ENCODE measurements at regions not wholly inside any gene's neighbourhood (a gene's known extent, or its start where the extent isn't known, plus 50 kb on each side); places are given as distances from the start of the nearest gene placed in this dataset.

DNA sequence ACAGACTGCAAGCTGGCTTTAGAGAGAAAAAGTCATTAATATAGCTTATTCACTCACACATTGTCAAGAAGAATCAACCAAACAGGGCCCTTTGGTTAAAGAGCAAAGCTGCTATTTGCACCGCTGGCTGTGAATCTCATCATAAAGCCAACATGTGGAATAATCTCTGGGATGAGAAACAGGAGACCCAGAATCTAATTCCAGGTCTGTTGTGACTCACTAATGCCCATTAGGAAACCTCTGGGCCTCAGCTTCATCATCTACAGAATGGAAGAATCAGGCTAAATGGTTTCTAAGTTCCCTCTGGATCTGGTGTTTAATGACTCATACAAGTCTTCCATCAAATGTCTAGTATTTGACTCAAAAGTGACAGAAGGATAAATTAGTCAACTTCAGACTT lies 591.7 kb upstream of the DDX18 start:
- H3K4me3 ChIP-seq (ENCODE audit: low read depth in 1 of 3, low read length in 3 of 3): no peak overlapping the region
- no peaks in the 10 kb centered on the region for H3K4me1 ChIP-seq (ENCODE audit: control insufficient read depth in 4 of 4, insufficient read depth in 4 of 4, low read length in 3 of 4)
- H3K27ac ChIP-seq (ENCODE audit: low read depth in 1 of 2, low read length in 2 of 2): no peak overlapping the region
- no peak for DNase-seq (ENCODE audit: low spot score)
- peaks cover 0 to 3% (median 0%) of the 10 kb centered on the region in 4 donors for H3K9me3 ChIP-seq (ENCODE audit: control insufficient read depth in 4 of 4, low read length in 3 of 4)
- H3K9ac ChIP-seq (ENCODE audit: low read depth in 1 of 2, low read length in 2 of 2): no peak overlapping the region
- no peaks in the 10 kb centered on the region for H3K36me3 ChIP-seq (ENCODE audit: control insufficient read depth in 4 of 4, insufficient read depth in 3 of 4, low read depth in 1 of 4, low read length in 3 of 4)
- H3K27me3 ChIP-seq (ENCODE audit: control insufficient read depth in 4 of 4, insufficient read depth in 4 of 4, low read length in 3 of 4): no peaks in the 10 kb centered on the region
- 78% methylated on average over 1 of the region's 1 CpG for WGBS
- TF ChIP-seq GABPA (IDR thresholded peaks at IDR 0.05 in 1 of 2, conservative IDR thresholded peaks at IDR 0.05 in 1 of 2) (no peak), YY1 (IDR thresholded peaks at IDR 0.05) (no peak), HNF4G (IDR thresholded peaks at IDR 0.05) (no peak), FOXA1 (IDR thresholded peaks at IDR 0.05) (no peak), TAF1 (conservative IDR thresholded peaks at IDR 0.05) (no peak), FOXA2 (IDR thresholded peaks at IDR 0.05) (no peak), HNF4A (conservative IDR thresholded peaks at IDR 0.05) (no peak), JUND (IDR thresholded peaks at IDR 0.05) (no peak), NR2F2 (IDR thresholded peaks at IDR 0.05) (no peak), RXRA (IDR thresholded peaks at IDR 0.05) (no peak), SP1 (IDR thresholded peaks at IDR 0.05) (no peak), EGR1 (IDR thresholded peaks at IDR 0.05; ENCODE audit: low read depth in 2 of 2) (no peak)
- TF ChIP-seq, protein P1, sequence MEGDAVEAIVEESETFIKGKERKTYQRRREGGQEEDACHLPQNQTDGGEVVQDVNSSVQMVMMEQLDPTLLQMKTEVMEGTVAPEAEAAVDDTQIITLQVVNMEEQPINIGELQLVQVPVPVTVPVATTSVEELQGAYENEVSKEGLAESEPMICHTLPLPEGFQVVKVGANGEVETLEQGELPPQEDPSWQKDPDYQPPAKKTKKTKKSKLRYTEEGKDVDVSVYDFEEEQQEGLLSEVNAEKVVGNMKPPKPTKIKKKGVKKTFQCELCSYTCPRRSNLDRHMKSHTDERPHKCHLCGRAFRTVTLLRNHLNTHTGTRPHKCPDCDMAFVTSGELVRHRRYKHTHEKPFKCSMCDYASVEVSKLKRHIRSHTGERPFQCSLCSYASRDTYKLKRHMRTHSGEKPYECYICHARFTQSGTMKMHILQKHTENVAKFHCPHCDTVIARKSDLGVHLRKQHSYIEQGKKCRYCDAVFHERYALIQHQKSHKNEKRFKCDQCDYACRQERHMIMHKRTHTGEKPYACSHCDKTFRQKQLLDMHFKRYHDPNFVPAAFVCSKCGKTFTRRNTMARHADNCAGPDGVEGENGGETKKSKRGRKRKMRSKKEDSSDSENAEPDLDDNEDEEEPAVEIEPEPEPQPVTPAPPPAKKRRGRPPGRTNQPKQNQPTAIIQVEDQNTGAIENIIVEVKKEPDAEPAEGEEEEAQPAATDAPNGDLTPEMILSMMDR (IDR thresholded peaks at IDR 0.05; ENCODE audit: low read depth, low read length, missing input control): no peak
- TF ChIP-seq, protein P2, sequence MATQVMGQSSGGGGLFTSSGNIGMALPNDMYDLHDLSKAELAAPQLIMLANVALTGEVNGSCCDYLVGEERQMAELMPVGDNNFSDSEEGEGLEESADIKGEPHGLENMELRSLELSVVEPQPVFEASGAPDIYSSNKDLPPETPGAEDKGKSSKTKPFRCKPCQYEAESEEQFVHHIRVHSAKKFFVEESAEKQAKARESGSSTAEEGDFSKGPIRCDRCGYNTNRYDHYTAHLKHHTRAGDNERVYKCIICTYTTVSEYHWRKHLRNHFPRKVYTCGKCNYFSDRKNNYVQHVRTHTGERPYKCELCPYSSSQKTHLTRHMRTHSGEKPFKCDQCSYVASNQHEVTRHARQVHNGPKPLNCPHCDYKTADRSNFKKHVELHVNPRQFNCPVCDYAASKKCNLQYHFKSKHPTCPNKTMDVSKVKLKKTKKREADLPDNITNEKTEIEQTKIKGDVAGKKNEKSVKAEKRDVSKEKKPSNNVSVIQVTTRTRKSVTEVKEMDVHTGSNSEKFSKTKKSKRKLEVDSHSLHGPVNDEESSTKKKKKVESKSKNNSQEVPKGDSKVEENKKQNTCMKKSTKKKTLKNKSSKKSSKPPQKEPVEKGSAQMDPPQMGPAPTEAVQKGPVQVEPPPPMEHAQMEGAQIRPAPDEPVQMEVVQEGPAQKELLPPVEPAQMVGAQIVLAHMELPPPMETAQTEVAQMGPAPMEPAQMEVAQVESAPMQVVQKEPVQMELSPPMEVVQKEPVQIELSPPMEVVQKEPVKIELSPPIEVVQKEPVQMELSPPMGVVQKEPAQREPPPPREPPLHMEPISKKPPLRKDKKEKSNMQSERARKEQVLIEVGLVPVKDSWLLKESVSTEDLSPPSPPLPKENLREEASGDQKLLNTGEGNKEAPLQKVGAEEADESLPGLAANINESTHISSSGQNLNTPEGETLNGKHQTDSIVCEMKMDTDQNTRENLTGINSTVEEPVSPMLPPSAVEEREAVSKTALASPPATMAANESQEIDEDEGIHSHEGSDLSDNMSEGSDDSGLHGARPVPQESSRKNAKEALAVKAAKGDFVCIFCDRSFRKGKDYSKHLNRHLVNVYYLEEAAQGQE (IDR thresholded peaks at IDR 0.05): no peak
- TF ChIP-seq, protein P3, sequence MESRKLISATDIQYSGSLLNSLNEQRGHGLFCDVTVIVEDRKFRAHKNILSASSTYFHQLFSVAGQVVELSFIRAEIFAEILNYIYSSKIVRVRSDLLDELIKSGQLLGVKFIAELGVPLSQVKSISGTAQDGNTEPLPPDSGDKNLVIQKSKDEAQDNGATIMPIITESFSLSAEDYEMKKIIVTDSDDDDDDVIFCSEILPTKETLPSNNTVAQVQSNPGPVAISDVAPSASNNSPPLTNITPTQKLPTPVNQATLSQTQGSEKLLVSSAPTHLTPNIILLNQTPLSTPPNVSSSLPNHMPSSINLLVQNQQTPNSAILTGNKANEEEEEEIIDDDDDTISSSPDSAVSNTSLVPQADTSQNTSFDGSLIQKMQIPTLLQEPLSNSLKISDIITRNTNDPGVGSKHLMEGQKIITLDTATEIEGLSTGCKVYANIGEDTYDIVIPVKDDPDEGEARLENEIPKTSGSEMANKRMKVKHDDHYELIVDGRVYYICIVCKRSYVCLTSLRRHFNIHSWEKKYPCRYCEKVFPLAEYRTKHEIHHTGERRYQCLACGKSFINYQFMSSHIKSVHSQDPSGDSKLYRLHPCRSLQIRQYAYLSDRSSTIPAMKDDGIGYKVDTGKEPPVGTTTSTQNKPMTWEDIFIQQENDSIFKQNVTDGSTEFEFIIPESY (IDR thresholded peaks at IDR 0.05): no peak

DNA sequence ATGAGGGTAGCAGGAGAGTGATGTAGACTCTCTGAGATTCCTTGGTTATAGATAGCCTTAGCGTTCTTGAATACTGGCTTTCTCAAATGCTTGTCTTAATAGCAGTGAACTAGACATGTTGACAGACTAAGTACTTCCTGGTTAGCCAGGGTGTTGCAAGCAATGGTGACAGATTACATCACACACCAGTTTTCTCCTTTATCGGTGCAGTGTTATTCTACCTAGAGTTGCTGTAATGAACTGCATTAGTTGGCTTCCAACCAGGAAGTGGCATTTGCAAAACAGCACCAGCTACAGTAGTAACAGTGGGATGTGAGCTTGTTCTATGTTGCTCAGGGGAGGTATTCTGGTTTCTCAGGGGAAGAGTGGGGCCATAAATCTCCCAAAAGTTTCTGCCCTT lies 582.2 kb upstream of the DDX18 start:
- H3K27me3 ChIP-seq (ENCODE audit: control insufficient read depth in 4 of 4, insufficient read depth in 4 of 4, low read length in 3 of 4): no peaks in the 10 kb centered on the region
- no peak for DNase-seq (ENCODE audit: low spot score)
- H3K9ac ChIP-seq (ENCODE audit: low read depth in 1 of 2, low read length in 2 of 2): no peak overlapping the region
- WGBS: 65% methylated on average over 2 of the region's 2 CpGs
- no peak overlapping the region for H3K4me3 ChIP-seq (ENCODE audit: low read depth in 1 of 3, low read length in 3 of 3)
- H3K4me1 ChIP-seq (ENCODE audit: control insufficient read depth in 4 of 4, insufficient read depth in 4 of 4, low read length in 3 of 4): no peaks in the 10 kb centered on the region
- TF ChIP-seq SP1 (IDR thresholded peaks at IDR 0.05) (no peak), GABPA (IDR thresholded peaks at IDR 0.05 in 1 of 2, conservative IDR thresholded peaks at IDR 0.05 in 1 of 2) (no peak), EGR1 (IDR thresholded peaks at IDR 0.05; ENCODE audit: low read depth in 2 of 2) (no peak), FOXA2 (IDR thresholded peaks at IDR 0.05) (no peak)
- H3K36me3 ChIP-seq (ENCODE audit: control insufficient read depth in 4 of 4, insufficient read depth in 3 of 4, low read depth in 1 of 4, low read length in 3 of 4): no peaks in the 10 kb centered on the region
- no peak overlapping the region for H3K27ac ChIP-seq (ENCODE audit: low read depth in 1 of 2, low read length in 2 of 2)
- H3K9me3 ChIP-seq (ENCODE audit: control insufficient read depth in 4 of 4, low read length in 3 of 4): peaks cover 0 to 3% (median under 1%) of the 10 kb centered on the region in 4 donors

All from liver (tissue), 8 donors.